Astrocyte (in vitro differentiated cells and primary cell): ENCODE measurements at regions not wholly inside any gene's neighbourhood (a gene's known extent, or its start where the extent isn't known, plus 50 kb on each side); places are given as distances from the start of the nearest gene placed in this dataset.

Experiments used
- DNase-seq: peaks from one replicate; pipeline ENCODE4 v3.0.0-alpha.2; 2010; ENCODE audit warnings: low read depth
- FAIRE-seq: peaks from 2 replicates; lab custom pipeline; 2011; peaks lifted over from hg19 to GRCh38; lab: Jason Lieb, UNC
- H2AFZ ChIP-seq: 2 replicates; pipeline ENCODE4 v1.6.0; 2012; ENCODE audit warnings: low read depth, low read length, inconsistent platforms
- H3K27ac ChIP-seq: 2 replicates; pipeline ENCODE4 v1.5.1; 2011; ENCODE audit warnings: low read depth, low read length, inconsistent platforms
- H3K27me3 ChIP-seq: 2 replicates; pipeline ENCODE4 v1.6.0; 2011; ENCODE audit warnings: low read length, inconsistent platforms; ENCODE audit not compliant: insufficient read depth
- H3K36me3 ChIP-seq: 2 replicates; pipeline ENCODE4 v1.5.1; 2011; ENCODE audit warnings: low read length, inconsistent platforms; ENCODE audit not compliant: insufficient read depth
- H3K4me1 ChIP-seq: 2 replicates; pipeline ENCODE4 v1.5.1; 2011; ENCODE audit warnings: low read length, inconsistent platforms; ENCODE audit not compliant: insufficient read depth
- H3K4me2 ChIP-seq: 2 replicates; pipeline ENCODE4 v1.6.0; 2012; ENCODE audit warnings: low read length, inconsistent platforms
- H3K4me3 ChIP-seq: 2 replicates; pipeline ENCODE4 v1.5.1; 2011; ENCODE audit warnings: low read depth, mild to moderate bottlenecking, low read length, inconsistent platforms; ENCODE audit not compliant: insufficient read depth
- H3K79me2 ChIP-seq: 2 replicates; pipeline ENCODE4 v1.6.0; 2012; ENCODE audit warnings: mild to moderate bottlenecking, low read length, inconsistent platforms; ENCODE audit not compliant: insufficient read depth
- H3K9ac ChIP-seq: 2 replicates; pipeline ENCODE4 v1.6.0; 2012; ENCODE audit warnings: mild to moderate bottlenecking, low read length, inconsistent platforms
- H3K9me3 ChIP-seq: 2 replicates; pipeline ENCODE4 v1.5.1; 2012; ENCODE audit warnings: low read depth, mild to moderate bottlenecking, low read length, inconsistent platforms; ENCODE audit not compliant: insufficient read depth
- H4K20me1 ChIP-seq: 2 replicates; pipeline ENCODE4 v1.6.0; 2012; ENCODE audit warnings: low read length, inconsistent platforms; ENCODE audit not compliant: insufficient read depth
- H3K27ac Mint-ChIP-seq: one replicate; pipeline ENCODE4 v1.8.0; 2021; ENCODE audit warnings: mild to moderate bottlenecking, mixed read lengths; ENCODE audit not compliant: unreplicated experiment
- H3K27me3 Mint-ChIP-seq: one replicate; pipeline ENCODE4 v1.8.0; 2021; ENCODE audit warnings: low read depth, mixed read lengths; ENCODE audit not compliant: unreplicated experiment
- H3K36me3 Mint-ChIP-seq: one replicate; pipeline ENCODE4 v1.8.0; 2021; ENCODE audit warnings: low read depth, mixed read lengths; ENCODE audit not compliant: unreplicated experiment
- H3K4me1 Mint-ChIP-seq: one replicate; pipeline ENCODE4 v1.8.0; 2021; ENCODE audit warnings: low read depth, mixed read lengths; ENCODE audit not compliant: unreplicated experiment
- H3K4me3 Mint-ChIP-seq: one replicate; pipeline ENCODE4 v1.8.0; 2021; ENCODE audit warnings: mild to moderate bottlenecking, moderate library complexity, mixed read lengths; ENCODE audit not compliant: unreplicated experiment
- H3K9me3 Mint-ChIP-seq: one replicate; pipeline ENCODE4 v1.8.0; 2021; ENCODE audit warnings: mild to moderate bottlenecking, mixed read lengths; ENCODE audit not compliant: unreplicated experiment
- EZH2 ChIP-seq: IDR thresholded peaks from 2 replicates; pipeline ENCODE4 v1.6.1; 2012; ENCODE audit warnings: mild to moderate bottlenecking, low read length, inconsistent platforms; ENCODE audit not compliant: insufficient read depth
- TF ChIP-seq, protein P1 (sequence below): IDR thresholded peaks from 2 replicates; pipeline ENCODE4 v1.5.1; 2011; ENCODE audit warnings: low read depth, mild to moderate bottlenecking, inconsistent platforms, low read length, moderate library complexity; ENCODE audit not compliant: insufficient read depth

DNA sequence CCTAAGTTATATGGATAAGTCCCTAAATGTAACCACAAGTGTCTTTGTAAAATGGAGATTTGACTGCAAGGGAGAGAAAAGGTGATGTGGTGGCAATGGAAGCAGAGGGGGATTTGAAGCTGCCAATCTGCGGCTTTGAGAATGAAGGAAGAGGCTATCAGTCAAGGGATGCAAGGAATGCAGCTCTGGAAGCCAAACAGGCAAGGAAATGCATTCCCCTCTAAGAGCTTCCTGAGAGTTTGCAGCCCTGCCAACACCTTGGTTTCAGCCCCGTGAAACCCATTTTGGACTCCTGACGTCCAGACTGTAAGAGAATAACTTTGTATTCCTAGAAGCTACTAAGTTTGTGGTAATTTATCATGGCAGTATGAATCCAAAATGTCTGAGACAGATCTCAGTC is 167.3 kb upstream of the MPHOSPH6 start:
- Histone ChIP-seq H3K79me2 (no peaks in the 10 kb centered on the region), H3K9ac (no peak overlapping the region), H3K9me3 (no peaks in the 10 kb centered on the region), H3K36me3 (no peaks in the 10 kb centered on the region), H3K4me3 (no peak overlapping the region), H3K4me2 (no peak overlapping the region), H3K27me3 (no peaks in the 10 kb centered on the region), H4K20me1 (no peaks in the 10 kb centered on the region), H2AFZ (no peak overlapping the region), H3K4me1 (no peaks in the 10 kb centered on the region), H3K27ac (no peak overlapping the region)
- no peak for DNase-seq
- Mint-ChIP-seq H3K27ac (no peak overlapping the region), H3K4me1 (peaks cover 6% of the 10 kb centered on the region), H3K9me3 (peaks cover 3% of the 10 kb centered on the region), H3K4me3 (no peak overlapping the region), H3K27me3 (peaks cover 10% of the 10 kb centered on the region), H3K36me3 (no peaks in the 10 kb centered on the region)
- TF ChIP-seq EZH2 = no peak
- TF ChIP-seq, protein P1, sequence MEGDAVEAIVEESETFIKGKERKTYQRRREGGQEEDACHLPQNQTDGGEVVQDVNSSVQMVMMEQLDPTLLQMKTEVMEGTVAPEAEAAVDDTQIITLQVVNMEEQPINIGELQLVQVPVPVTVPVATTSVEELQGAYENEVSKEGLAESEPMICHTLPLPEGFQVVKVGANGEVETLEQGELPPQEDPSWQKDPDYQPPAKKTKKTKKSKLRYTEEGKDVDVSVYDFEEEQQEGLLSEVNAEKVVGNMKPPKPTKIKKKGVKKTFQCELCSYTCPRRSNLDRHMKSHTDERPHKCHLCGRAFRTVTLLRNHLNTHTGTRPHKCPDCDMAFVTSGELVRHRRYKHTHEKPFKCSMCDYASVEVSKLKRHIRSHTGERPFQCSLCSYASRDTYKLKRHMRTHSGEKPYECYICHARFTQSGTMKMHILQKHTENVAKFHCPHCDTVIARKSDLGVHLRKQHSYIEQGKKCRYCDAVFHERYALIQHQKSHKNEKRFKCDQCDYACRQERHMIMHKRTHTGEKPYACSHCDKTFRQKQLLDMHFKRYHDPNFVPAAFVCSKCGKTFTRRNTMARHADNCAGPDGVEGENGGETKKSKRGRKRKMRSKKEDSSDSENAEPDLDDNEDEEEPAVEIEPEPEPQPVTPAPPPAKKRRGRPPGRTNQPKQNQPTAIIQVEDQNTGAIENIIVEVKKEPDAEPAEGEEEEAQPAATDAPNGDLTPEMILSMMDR = no peak
- FAIRE-seq = no peak

DNA sequence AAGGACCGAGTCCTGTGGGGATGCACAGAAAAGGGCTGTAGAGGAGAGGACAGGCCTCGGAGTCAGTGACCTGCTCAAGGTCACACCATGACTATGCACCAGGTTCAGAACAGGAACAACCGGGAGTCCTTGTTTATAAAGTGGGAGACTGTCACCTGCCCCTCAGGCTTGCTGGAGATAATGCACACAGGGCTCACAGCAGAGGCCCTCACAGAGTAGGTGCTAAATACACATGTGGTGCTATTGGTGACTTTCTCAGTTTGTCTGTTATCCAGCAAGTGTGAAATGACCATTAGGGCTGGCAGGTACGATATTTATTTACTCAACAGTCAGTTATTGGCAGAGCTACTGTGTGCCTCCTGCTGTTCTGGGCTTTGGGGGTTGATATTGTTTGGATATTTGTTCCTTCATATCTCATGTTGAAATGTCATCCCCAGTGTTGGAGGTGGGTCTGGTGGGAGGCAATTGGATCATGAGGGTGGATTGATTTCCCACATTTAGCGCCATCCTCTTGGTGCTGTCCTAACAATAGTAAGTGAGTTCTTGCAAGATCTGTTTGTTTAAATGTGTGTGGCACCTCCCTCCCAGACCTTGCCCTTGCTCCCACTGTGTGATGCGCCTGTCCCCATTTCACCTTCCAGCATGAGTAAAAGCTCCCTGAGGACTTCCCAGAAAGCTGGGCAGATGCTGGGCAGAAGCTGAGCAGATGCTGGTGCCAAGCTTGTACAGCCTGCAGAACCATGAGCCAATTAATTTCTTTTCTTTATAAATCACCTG is 162.1 kb upstream of the MPHOSPH6 start:
- peaks cover 6% of the 10 kb centered on the region for H3K4me1 Mint-ChIP-seq
- H3K27me3 Mint-ChIP-seq = peaks cover 10% of the 10 kb centered on the region
- no peaks in the 10 kb centered on the region for H3K36me3 Mint-ChIP-seq
- H3K4me1 ChIP-seq = no peaks in the 10 kb centered on the region
- no peak overlapping the region for H3K4me3 Mint-ChIP-seq
- no peak overlapping the region for H3K4me3 ChIP-seq
- H2AFZ ChIP-seq = no peak overlapping the region
- H3K79me2 ChIP-seq = no peaks in the 10 kb centered on the region
- H3K9me3 ChIP-seq = no peaks in the 10 kb centered on the region
- no peak overlapping the region for H3K9ac ChIP-seq
- H3K27ac ChIP-seq = no peak overlapping the region
- H3K9me3 Mint-ChIP-seq = no peaks in the 10 kb centered on the region
- no peak overlapping the region for H3K4me2 ChIP-seq
- peaks cover 6% of the 10 kb centered on the region for H3K27me3 ChIP-seq
- H4K20me1 ChIP-seq = no peaks in the 10 kb centered on the region
- no peak overlapping the region for H3K27ac Mint-ChIP-seq
- FAIRE-seq = no peak
- no peaks in the 10 kb centered on the region for H3K36me3 ChIP-seq
- TF ChIP-seq, protein P1 = no peak
- no peak for TF ChIP-seq EZH2
- no peak for DNase-seq

DNA sequence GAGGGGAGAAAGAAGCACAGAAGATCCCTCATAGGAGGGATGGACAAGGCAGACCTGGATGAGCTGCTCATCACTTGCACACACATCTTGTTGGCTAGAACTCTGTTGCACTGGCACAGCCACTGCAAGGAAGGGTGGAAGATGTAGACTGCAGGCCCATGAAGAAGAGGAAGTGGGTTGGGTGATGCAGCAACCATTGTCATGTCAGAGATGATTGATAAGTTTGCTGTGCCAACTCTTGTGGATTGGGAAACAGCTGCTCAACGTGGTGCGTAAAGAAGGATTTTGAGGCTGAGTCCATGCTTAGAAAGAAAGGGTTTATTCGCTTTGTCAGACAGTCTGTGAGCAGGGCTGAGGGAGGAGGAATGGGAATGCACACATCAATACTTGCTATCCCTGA is 161.4 kb upstream of the MPHOSPH6 start:
- no peak overlapping the region for H3K27ac ChIP-seq
- peaks cover 8% of the 10 kb centered on the region for H3K27me3 ChIP-seq
- no peaks in the 10 kb centered on the region for H3K36me3 Mint-ChIP-seq
- no peak for TF ChIP-seq EZH2
- TF ChIP-seq, protein P1 = no peak
- no peak overlapping the region for H3K9ac ChIP-seq
- DNase-seq (no peak), FAIRE-seq (no peak)
- H3K4me3 ChIP-seq = no peak overlapping the region
- no peaks in the 10 kb centered on the region for H3K9me3 Mint-ChIP-seq
- peaks cover 6% of the 10 kb centered on the region for H3K4me1 Mint-ChIP-seq
- no peak overlapping the region for H3K27ac Mint-ChIP-seq
- no peaks in the 10 kb centered on the region for H3K4me1 ChIP-seq
- H3K4me2 ChIP-seq = no peak overlapping the region
- no peaks in the 10 kb centered on the region for H3K79me2 ChIP-seq
- H3K27me3 Mint-ChIP-seq = peaks cover 10% of the 10 kb centered on the region
- H3K36me3 ChIP-seq = no peaks in the 10 kb centered on the region
- no peaks in the 10 kb centered on the region for H4K20me1 ChIP-seq
- no peak overlapping the region for H2AFZ ChIP-seq
- H3K9me3 ChIP-seq = no peaks in the 10 kb centered on the region
- H3K4me3 Mint-ChIP-seq = no peak overlapping the region
